ENCODE measurements at regions not wholly inside any gene's neighbourhood (a gene's known extent, or its start where the extent isn't known, plus 50 kb on each side); places are given as distances from the start of the nearest gene placed in this dataset.

DNA sequence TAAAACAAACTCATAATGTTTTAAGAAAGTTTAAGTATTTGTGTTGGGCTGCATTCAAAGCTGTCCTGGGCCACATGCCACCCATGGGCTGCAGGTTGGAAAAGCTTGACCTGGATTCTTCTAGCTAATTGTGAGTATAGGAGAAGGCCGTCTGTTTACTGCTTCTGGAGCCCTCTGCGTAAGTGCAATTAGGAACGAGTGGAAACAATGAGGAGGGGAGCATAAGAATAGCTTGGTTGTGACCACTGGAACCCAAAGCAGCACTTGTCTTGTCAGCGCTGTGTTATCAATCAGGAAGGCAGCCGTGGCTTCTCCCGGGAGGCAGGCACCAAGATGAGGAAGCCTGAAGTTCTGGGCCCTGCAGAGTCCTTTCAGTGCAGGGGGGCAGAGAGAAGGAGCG is 110.4 kb upstream of the MBNL2 start:
- FAIRE-seq = no peak

DNA sequence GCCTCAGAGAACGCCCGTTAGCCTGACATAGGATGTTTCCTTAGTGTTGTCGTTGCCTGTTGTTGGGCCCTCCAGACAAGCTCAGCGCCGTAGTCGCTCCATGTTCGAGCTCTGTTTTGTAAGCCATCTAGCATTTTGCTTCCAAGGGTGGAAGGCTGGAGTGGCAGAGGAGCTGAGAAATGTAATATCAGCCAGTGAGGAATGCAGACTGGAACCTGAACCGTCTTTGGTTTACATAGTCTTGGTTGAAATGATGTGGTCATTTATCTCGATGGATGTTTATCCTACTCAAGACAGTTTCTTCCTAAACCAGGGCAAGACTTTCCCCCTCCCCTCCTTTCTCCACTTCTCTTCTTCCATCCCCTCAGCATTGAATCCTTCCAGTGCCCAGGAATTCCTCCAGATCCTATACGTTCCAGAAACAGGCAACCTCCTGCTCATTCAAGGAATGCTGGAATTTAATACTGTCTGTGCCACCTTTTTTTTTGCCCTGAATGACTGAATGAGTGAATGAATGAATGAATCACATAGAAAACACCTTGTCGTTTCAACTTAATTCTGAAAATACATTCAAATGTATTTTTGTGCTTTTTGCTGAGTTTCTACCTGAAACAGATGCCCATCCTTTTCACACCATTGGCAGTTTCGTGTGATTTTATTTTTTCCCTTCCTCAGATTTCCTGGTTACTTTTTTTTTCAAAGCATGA is 109.5 kb upstream of the MBNL2 start:
- FAIRE-seq = no peak

DNA sequence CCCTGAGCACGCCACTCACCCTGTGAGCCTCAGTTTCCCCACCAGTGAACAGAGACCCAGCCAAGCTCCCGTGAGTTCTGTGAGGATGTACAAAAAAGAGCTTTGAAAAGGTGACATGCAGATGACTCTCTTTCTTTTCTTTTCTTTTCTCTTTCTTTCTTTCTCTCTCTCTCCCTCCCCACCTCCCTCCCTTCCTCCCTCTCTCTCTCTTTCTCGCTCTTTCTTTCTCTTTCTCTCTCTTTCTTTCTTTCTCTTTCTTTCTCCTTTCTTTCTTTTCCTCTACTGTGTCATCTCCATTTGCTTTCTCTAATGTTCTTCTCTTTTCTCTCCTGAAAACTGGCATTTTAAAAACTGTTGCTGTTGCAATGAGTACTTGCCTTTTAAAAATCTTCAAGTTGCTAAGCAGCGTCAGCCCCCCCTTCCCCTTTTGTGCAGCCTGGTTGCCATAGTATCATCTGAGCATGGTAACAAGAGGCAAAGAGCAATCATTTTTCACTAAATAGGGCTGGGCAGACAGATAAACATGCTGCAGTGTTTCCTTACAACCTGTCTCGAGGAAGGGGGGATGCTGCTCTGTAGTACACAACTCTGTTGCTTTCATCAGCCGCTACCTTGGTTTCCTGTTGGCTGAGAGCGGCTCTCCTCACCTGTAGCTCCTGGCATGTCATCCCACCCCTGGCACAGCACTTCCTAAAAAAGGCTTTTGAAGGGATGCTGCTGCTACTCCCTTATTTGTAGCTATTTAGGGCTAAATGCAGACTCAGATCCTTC is 108.7 kb upstream of the MBNL2 start:
- no peak for FAIRE-seq

DNA sequence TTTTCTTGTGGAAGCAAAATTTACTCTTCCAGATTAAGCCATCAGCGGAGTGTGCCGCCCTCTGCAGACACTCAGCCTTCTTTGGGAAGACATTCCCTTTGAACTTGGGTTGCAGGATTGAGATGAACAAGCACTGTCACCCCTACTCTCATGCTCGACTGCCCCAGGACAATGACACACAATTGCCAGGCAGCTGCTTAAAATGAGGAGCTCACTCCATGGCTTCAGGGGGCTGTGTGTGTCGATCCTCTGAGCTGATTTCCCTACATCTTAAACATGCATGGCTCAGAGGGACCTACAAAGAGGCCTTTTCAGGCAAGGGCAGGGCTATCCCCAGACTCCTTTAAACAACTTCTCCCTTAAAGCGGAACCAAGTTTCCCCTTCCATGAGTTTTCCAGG is 107.5 kb upstream of the MBNL2 start:
- FAIRE-seq = no peak

DNA sequence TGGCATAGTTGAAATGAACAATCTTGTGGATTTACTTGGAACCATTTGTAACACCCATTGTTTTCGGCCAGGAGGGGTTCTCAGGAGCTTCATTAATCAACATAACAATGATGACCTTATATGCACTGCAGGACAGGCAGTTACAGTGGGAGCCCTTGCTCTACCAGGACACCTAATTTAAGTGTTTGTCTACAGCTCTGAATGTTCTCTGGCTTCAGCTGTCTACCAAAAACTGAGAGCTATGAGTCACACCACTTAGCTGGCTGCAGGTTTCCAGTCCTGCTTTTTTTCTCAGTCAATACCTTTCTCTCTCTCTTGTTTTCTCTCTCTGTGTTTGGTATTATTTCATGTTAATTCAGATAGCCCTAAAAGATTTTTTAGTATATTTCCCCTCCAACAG is 105.4 kb upstream of the MBNL2 start:
- FAIRE-seq = no peak

DNA sequence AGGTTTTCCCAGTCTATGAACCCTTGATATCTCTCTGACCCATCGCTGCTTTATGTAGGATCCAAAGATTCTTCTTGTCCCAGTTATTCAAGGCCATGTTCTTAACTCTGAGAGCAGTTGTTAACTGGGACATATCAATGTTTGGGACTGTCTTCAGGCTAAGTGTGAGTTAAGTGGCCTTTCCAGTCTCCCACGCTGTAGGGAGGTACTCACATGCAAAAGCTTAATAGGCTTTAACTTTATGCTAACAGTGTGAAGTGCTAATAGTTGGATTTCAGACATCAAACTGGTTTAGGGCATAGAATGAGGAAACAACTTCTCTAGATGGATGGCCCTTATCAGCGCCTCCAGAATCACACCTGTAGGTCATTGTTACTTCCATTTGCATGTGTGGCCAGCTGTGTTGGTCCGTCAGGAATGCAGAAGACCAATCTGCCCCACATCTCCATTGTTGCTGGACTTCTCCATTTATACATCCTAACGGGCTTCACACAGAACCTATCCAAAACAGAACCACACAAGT is 104.7 kb upstream of the MBNL2 start:
- no peak for FAIRE-seq

DNA sequence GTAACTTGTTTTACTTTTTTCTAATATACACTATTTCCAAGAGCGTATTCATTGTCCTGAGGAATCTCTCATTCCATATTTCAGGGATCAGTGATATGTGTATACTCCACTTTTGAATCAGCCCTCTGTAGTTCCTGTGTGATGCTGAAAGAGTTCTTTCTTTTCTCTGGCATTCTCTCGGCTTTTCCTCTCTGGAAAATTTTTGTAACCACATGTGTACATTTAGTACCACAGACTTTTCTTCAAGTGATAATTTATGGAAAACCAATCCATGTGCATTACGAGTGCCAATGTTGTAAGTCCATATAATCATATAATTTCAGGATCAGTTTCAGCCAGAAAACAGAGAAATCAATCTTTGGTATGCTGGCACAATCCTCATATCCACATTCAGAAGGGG is 102.2 kb upstream of the MBNL2 start:
- FAIRE-seq = no peak

- no peak for FAIRE-seq
These were observed 101.8 kb upstream of the MBNL2 start for GRCh38 chr13:97120346-97120745.

GRCh38 chr13:97120976-97121375 is 101.2 kb upstream of the MBNL2 start:
- FAIRE-seq = no peak

GRCh38 chr13:97121894-97122293 is 100.2 kb upstream of the MBNL2 start:
- FAIRE-seq = no peak

DNA sequence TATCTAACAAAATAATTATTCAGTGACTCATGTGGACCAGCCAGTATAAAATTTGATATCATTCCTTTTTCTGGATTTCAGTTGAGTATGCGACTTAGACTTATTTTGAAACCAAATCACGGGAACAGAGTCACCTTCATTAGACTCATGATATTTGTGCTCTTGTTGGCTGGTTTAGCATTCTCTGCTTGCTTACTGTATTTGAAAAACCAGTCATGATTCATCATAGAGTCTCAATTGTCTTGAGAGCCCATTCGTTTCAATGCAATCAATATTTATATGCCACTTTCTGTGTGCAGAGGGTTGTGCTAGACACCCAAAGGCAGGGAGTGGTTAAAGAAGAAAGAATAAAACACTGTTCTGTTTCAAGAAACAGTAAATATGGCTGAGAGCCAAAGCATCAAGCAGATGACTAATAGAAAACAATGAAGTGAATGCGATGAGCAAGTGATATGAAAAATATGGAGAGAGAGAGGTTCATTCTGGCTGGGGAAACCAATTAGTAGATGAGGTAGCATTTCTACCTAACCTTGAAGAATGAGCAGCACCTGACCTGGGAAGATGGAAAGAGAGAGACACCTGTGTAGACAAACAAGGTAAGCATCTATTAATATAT is 99.6 kb upstream of the MBNL2 start:
- no peak for FAIRE-seq

DNA sequence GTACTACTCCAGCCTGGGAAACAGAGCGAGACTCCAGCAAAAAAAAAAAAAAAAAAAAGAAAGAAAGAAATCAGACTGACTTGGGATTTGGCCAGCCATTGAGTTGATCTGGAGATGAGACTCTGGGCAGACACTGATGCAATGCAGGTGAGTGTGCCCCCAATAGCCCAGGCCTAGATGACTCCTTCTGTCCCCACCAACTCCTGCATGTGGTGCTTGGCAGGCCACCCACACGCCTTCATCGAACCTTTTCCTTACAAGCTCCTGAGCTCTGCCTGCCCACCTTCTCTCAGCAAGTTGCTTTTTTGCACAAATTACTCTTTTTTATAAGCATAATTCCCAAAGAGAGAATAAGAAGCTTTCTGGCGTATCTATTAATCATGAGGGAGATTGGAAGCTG is 97.9 kb upstream of the MBNL2 start:
- FAIRE-seq = no peak

DNA sequence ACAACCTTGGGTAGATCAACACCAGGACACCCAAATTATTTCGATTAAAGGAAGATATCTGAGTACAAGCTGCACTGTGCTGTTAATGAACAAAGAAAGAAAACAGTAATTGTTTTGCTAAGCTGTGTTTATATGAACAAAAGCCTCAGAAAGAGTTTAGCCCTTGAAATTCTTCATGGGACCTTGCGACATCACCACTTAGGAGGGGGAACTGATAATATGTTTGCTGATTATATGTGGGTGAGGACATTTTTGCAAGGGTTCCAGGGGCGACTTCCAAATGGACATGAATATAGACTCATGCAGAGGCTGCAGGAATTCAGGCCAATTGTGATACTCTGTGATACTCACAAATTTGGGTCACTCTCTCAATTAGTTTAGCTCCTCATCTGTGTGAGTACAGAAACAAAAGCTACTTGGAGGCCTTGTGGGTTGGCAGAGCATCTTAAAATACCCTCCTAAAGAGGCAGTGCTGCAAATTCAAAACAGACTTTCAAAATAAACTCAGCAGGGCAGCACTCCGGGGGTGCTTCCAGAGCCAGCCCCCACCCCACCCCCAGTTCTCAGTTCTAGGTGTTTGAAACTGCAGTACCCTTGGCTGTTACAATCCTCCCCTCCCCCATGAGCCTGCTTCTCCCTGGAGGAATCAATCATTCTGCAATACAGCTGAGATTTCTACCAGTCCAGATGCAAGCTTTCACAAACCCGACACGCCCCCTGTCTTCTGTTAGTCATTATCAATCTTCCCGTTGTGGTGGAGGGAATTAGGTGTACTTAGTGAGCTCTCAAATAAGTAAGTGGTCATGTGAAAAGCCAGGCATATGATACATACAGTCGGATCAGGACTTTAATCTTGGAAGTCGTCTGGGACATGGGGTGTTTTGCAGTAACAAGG is 97.0 kb upstream of the MBNL2 start:
- no peak for FAIRE-seq

DNA sequence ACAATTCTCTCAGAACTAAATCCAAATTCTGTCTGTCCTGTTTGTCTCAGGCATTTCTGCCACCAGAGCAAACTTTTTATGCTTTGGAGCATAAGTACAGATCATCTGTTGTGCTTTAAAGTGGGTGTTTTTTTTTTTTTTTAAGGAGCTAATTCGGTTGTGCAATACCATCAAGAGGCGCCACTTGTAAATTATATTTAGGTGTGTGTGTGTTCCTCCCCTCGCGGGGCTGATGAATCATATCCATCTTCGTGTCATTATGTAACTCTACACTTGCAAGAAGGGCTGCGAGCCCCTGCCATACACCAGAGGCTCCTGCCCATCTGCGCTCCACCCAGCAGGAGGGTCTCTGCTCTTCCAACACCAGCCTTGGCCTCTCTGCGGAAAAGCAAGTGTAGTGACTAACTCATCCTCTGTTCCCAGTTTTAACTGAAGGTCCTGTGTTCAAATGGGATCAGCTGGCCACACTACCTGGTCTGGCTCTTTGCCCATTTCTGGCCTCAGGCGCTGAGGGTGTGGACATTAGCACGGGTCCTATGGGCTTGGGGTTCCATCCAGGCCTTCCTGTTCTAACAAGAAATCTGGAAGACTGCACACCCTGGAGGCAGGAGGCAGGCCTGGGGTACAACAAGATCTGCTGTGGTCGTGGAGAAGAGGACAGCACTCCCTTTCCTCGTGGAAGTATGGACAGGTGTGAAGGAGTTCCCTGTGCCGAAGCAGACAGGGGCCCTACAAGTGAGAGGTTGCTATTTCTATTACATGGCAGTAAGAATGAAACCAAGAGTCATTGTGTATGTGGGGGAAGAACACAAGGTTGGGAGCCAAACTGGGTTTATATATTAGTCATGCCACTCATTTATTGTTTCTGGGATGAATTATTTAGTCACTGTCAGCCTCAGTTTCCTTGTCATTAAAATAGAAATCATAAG is 96.1 kb upstream of the MBNL2 start:
- no peak for FAIRE-seq

DNA sequence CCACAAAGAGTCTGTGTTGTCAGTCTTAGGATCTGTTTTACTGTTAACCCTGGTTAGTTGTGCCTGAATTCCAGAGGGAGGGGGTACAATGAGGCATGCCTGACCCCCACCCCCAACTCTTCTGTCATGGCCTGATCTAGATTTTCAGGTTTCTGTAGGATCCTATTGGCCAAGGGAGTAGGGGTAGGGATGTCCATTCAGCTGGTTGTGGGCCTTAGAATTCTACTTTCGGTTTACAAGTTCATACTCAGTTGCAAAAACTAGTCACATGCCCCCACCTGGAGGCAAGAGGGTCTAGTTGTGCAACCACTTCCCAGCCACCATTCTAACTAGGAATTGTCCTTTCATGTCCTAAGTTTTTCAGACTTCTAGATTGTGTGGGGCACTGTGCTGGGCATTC is 94.3 kb upstream of the MBNL2 start:
- no peak for FAIRE-seq

DNA sequence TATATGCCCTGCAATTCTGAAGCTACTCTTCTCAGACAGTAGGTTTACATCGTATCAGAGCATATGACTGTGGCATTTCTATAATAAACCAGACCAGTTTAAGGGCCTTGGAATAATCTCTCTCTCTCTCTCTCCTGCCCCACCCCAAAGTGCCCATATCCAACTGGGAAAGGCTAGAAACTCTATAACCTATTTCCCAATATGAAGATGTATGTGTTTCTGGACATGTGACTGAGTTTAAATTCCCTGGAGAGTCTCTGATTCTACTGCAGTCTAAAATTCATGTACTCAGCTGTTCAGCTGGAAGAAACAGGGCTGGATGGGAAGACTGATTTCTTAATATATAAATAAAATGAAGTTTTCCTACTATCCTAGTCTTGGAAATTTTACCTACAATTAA is 91.9 kb upstream of the MBNL2 start:
- no peak for FAIRE-seq

DNA sequence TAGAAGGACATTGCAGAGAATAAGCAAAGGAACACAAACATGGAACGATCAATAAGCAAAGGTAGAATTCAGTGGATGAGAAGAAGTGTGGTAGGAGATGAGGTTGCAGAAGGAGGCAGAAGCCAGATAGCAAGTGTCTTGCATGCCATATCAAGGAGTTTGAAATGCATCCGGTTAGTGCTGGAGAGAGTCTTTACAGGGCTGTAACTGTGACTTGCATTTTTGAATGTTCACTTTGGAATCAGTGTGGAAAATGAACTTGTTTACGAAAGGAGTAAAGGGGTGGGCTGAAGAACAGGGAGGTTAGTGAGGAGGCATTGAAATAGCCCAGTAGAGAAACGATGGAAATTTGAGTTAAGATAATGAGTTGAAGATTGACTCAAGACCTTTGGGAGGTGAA is 90.7 kb upstream of the MBNL2 start:
- no peak for FAIRE-seq

DNA sequence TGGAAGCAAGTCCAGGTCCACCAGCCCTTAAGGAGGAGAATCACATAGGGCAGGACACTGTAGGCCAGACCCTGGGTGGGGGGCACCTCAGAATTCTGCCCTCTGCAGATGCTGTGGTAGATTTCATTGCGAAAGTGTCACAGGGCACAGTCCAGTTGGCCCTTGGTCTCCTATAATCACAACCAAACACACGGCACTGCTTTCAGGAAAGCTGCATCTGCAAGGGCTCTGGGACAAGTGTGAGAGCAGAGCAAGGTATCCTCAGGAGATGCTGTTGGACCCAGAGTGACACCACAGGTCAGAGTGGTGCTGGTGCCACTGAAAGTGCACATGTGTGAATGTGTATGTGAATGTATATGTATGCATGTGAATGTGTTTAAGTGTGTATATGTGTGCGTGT is 88.6 kb upstream of the MBNL2 start:
- no peak for FAIRE-seq

GRCh38 chr13:97133955-97134354 is 88.2 kb upstream of the MBNL2 start:
- no peak for FAIRE-seq

DNA sequence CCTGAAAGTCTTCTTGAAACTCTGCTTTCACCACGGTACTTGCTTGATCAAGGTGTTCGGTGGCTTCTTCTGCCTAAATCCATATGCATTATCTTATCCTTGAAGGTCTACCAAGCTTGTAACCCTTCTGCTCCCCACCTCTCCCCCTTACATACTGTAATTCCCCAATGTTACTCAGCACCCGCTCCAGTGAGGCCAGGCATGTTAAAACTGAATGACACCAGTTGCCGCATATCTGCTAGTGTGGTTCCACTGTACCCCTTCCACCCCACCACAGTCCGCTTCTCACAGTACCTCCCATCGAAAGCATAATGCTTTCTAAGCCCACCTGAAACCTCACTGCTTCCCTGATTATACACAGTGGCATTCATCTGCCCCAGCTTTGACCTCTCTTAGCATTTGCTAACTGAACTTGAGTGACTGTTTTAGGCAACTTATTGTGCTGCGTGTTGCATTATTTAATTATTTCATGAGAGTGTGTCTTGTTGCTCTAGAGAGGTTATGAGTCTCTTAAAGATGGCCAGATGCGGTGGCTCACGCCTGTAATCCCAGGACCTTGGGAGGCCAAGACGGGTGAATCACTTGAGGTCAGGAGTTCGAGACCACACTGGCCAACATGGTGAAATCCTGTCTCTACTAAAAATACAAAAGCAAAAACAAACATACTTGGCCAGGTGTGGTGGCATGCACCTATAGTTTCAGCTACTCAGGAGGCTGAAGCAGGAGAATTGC is 87.6 kb upstream of the MBNL2 start:
- FAIRE-seq = no peak

GRCh38 chr13:97135883-97136282 is 86.2 kb upstream of the MBNL2 start:
- no peak for FAIRE-seq

Data from endometrium (tissue), 2 donors.